EL (cell line): ENCODE measurements at regions not wholly inside any gene's neighbourhood (a gene's known extent, or its start where the extent isn't known, plus 50 kb on each side); places are given as distances from the start of the nearest gene placed in this dataset.
"Not testable (repeated sequence)": the region's sequence is repeated elsewhere in the genome, so short reads cannot be mapped to it uniquely, and the experiment has no call there.

Experiments
- DNase-seq: peaks from one replicate; pipeline ENCODE4 v3.0.0-alpha.2; 2016

DNA sequence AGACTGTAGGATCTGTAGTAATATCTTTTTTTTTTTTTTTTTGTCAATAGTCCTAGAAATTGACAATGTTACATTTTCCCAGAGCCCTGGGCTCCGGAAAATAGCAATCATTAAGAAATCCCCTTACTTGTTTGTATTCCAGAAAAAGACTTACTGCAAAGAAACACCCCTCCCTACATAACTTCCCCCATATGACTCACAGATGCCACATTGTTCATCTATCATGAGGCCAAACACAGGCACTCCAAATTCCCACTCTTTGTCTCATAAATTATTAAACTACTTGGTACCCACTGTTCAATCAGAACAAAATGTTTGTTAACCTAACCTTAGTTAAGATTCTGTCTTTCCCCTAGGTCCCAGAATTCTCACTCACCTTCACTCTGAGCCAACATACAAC is 53.5 kb downstream of the TEX51 start:
- DNase-seq: no peak

DNA sequence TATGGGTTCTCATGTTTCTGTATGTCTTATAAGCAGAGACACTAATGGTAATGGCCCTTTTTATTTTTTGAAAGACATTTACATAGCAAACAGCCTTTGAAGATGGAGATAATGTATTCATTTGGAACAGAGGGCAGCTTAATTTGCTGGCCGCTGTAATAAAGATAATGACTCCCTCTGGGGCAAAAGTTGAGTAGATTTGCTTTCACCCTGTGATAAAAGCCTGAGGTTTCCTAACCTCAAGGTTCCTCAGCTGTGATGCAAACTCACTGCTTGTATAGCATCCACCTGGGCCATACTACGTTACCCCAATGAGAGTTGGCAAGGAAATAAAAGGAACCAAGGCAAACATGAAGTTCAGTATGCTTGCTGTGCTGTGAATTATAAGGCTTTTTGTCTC is 54.8 kb downstream of the TEX51 start:
- DNase-seq: no peak

DNA sequence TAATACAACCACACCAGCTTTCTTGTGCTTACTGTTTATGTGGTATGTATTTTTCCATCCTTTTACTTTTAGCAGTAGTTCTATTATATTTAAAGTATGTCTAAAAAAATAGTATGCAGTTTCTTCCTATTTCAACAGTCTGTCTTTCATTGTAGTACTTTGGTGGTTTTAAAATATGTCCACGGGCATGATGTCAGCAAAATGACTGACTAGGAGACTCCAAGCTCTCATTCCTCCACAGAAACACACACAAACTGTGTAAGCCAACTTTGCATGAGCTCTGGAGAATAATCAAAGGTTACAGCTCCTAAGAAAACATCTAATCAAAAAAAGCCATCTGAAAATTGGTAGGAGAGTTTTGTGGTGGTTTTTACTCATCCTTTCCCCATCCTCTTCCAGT is 56.1 kb downstream of the TEX51 start:
- no peak for DNase-seq

DNA sequence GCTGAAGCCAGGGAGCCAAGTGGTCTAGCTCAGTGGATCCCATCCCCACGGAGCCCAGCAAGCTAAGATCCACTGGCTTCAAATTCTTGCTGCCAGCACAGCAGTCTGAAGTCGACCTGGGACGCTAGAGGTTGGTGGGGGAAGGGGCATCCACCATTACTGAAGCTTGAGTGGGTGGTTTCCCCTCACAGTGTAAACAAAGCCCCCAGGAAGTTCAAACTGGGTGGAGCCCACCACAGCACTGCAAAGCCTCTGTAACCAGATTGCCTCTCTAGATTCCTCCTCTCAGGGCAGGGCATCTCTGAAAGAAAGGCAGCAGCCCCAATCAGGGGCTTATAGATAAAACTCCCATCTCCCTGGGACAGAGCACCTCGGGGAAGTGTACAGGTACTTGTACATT is 58.1 kb downstream of the TEX51 start:
- not testable (repeated sequence) for DNase-seq

DNA sequence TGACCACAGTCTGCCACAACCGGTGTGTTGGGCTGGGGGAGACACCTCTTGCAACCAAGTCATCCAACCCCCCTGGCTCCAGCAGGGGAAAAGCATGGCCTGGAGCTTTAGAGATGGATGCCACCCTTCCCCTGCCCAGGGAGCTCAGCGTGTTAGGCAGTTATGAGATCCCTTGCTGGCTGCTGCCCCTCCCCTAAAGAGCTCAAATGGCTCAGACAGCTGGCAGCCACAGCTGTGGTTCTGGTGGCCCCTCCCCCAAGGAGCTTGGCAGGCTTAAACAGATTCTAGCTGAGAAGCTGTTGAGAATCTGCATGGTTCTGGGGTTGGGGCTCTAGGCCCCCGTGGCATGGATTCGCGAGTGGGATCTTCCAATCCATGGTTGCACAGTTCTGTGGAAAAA is 64.7 kb downstream of the TEX51 start:
- no peak for DNase-seq

DNA sequence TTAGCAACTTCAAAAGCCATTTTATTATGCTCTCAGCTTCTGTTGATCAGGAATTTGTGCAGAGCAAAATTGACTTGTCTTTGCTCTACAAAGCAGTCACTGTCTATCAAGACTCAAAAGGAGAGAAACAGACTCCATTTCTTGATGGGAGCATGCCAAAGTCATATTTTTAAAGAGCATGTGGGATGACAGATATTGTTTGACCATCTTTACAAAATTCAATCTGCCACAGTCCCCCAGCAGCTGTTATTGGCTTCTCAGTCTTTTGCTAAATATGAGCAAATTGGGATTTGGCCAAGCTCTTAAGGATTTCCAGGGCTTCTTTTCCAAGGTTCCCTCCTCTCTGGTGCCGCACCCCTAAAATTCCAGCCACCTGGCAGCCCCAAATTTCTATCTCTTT is 67.9 kb downstream of the TEX51 start:
- DNase-seq: no peak

DNA sequence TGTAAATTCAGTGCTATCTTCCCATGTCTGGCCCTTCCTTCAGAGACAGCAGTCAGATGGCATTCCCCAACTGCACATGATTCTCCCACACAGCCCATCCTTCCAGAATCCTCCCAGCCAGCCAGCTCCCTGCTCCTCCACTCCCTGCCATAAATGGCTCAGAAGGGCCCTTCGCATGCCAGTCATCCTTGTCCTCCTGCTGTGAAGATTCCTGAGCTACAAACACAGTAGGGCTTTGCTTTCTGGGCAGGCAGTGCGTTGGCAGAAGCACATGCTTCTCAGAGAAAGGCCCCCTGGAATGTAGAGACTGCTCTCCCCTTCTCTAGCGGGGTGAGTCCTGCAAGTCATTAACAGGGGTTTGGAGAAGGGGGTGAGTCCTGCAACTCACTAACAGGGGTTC is 71.9 kb downstream of the TEX51 start:
- DNase-seq: no peak

DNA sequence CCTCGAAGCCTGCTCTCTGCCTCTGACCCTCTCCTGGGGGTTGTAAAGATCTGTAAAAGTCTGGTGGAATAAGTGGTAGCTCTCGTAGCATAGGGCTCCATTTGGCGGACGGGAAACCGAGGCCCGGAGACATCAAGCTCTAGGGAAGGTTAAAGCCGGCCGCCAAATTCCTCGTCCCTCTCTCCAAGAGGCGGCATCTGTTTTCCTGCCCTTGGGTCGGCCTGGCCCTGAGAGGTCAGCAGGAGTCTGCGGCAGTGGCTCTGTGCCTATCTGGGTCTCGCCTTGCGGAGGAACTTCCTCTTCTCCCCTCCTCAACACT is 72.4 kb downstream of the TEX51 start:
- no peak for DNase-seq

DNA sequence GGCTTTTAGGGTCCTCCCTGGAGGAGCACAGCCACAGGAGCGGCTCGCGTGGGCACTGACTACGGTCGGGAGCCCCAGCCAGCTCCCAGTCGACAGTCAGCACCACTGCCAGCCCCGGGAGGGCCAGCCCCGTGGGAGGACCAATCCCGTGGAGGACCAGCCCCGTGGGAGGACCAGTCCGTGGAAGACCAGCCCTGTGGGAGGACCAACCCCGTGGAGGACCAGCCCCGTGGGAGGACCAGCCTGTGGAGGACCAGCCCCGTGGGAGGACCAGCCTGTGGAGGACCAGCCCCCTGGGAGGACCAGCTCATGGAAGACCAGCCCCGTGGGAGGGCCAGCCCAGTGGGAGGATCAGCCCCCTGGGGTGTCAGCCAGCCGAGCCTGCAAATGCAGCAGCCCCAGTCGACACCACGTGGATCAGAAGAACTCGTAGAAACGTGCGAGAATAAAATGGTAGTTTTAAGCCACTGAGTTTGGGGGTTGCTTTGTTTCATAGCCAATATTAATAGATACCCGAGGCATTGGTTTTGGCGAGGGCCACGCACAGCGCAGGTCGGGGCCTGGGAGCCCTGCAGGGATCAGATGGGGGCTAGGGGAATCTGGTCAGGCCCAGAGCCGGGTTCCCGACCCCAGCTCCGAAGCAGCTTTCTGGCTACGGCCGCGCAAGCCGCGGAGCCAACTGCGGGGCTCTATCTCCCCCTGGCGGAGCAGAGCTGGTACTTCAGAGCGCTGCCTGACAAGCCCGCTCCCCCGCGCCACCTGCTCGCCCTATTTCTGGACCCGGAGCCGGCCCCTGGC is 73.0 kb downstream of the TEX51 start:
- DNase-seq: peak; percentile 58

DNA sequence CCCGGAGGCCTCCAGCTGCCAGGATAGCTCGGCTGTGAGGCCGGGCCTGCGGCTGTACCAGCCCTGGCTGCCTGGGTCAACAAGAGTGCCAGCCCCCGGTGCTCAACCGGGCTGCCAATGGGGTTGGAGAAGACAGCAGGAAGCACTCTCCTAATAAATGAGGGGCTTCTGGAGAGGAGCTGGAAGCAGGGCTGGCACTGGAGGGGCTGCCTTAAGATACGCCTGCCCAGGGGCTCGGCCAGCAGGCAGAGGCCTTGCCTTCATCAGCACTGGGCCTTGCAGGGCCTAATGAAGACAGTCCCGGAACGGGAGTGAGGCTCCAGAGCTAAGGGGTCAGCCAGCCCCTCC is 73.6 kb downstream of the TEX51 start:
- no peak for DNase-seq

DNA sequence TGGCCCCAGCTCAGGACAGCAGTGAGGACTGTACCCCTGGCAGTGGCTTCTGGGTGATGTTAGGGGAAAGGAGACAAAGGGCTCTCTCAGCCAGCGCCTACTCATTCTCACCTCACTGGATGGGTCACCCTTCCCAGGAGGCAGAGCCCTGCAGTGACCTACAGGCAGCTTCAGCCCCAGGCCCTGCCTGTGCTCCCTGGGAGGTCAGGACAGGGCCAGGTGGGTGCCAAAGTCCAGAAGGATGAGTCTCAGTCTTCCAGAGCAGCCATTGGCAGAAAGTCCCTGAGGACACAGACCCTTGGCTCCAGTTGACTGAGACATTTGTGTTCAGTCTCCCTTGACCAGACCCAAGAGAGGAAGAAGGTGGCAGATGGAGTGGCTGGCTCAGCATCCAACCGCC is 75.1 kb downstream of the TEX51 start:
- no peak for DNase-seq

DNA sequence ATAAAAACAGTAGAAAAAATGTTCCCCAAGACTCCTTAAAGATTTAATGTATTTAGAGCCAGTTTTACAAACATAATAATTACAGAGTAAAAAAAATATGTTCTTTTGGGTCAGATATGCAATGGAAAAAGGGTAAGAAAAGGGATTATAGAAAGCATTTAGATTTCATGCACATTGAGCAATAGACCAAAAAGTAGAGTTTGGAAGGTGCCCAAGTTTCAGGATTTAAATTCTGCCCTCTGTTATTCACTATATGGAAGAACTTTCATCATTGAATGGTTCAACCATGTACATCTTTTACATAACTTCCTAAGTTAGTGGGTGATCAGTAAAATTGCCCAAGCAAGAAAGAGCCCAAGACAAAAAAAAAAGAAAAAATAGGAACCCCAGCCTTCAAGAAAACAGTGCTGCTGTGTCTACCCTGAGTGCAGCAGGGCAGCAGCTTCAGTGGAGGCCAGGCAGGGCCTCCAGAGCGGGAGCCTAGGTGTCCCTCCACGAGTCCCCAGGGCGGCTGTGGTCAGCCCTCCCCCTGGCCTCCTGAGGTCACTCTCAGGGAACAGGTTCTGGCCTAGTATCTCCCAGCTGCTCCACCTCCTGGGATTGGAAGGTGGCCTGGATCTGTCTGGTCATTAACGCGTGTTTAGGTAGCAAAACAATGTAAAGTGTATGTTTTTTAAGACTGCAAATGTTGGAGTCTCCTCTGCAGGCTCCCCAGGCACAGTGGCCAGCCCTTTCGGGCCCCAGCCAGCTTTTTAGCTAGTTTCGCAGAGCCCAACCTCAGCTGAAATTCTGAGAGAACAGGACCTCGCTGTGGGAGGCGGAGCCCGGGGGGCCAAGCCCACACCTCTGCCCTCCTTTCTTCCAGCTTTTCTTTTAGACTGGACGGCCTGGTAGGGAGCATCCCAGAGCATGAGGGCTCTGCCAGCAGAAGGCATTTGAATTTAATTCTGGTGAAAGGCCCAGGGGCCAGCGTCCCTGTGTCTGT is 77.3 kb downstream of the TEX51 start:
- DNase-seq: no peak

DNA sequence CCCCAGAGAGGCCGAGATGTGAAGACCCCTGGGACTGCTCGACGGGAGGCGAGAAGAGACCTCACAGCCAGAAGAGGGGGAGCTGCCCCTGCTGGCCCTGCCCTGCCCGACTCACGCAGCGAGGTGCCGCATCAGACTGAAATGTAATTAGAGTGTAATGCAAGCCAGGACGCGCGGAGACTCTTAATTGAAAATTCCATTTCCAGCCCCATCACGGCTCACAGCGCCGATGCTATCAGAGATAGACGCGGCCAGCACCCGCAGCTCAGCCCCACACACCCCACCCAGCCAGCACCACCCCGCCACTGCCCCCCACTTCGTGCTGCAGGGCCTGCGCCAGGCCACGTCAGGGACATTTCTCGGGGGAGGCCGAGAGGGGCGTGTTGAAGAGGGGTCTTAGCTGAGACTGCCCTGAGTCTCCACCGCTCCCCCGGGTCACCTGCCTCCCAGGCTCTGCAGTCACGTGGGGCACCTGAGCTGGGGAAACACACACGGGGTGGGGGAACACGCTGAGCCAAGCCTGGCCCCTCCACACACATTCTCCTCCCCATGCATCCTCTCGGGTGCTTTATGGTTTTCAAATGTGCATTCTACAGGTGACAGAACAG is 78.1 kb downstream of the TEX51 start:
- no peak for DNase-seq

DNA sequence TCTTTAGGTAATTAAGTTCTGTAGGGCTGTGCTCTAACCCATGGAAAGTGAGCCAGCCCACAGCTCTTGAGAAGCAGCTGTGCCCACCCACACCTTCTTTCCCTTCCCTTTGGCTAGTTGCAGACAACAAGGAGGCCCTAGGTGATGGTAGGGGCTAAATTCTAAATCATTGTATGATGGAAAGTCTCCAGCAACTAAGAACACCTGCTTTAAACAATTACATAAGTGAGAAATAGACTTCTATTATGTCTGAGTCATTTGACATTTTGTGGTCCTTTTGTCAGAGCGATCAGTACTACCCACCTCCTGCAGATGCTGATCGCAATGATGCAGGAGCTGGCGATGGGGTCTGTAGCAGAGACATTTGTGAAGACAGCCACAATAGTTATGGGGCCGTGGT is 79.6 kb downstream of the TEX51 start:
- DNase-seq: no peak

DNA sequence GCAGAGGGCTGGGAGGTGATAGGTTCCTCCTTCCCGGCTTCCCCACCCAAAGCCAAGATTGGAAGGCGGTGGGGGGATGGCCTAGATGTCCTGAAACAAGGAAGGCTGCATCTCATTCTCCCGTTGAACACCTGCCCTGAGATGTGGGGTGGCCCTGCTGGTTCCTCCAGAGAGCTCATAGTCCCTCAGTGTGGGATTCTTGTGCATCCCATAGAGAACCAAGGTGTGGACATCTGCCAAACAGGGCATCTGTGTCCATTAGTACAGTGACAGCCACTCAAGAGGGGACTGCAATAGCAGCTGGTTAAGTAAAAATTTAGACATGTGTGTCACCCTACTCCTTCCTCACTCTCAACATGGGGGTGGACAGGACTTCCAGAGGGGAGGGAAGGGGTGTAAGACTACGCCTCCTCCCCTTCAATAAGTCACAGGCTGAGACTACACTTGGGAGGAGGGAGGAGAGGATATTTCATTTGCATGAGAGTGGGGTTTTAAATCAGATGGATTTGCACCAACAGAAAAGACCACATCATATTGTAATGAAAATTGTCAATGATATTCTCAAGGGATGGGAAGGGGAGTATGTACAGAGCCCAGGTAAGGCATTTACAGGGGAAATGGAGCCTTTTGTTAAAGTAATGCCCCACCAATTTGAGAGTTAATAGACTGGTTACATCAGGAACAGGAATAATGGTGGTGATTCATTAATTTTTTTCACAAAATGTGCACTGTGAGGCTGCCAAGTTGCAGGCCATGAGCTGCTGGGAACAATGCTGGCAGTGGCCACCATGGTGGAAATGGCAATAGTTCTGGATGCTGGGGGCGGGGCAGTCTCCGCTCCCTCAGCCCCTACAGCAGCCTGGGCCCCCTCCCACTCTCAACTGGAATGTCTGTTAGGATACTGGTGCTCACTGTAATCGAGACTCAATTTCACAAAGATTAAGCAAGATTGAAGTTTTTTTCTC is 80.6 kb downstream of the TEX51 start:
- DNase-seq: no peak

DNA sequence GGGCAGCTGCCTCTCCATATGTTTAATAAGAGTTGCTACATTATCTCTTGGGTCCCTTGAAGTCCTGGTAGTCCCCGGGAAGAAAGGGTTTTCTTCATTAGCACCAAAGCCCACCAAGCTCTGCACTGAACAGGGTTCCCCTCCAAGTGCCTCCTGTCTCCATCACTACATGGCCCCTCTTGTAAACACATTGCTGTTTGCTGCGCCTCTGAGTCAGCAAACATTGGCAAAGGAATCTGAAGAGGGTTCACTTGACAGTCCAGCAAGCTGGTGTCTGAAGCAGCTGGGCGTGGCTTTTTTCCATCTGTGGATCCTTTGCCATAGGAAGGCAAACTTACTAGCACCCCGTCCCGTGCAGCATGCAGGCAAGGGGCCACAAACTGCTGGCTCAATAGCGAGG is 82.8 kb downstream of the TEX51 start:
- DNase-seq: peak; percentile 12

DNA sequence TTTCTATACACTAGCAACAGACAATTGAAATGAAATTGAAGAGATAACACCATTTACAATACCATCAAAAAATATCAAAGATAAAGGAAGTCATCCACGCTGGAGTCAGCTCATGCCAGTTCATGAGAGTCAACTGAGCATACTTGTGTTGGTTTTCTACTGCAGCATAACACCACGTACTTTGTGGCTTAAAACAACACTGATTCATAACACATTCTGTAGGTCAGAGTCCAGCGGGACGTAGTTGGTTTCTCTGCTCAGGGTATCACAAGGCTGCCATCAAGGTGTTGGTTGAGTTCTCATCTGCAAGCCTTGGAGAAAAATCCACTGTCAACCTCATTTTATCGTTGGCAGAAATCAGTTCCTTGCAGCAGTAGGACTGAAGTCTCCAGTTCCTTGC is 84.2 kb downstream of the TEX51 start:
- no peak for DNase-seq

DNA sequence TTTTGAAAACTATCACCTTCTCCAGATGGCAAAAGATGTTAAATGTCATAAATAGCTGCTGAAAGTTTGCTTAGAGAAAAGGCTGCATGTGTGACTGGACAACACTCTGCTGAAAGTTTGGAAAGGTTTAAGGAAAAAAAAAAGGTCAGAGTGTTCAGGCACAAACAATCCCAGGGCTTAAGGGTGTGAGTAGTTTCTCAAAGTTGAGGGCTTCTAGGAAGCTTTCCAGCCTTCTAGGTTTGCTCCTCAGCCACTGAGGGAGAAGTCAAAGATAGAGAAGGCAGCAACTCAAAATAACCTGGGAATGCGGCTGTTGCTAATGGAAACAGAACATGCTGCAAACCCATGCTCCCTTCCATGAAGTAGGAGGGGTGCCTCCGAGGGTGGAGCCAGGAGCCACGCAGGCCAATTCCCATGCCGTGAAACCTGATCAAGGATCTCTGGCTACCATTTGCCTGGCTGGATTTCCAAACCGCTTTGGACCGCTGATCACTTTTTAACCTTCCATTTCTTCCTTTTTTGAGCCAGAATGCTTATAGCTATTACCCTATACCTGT is 88.0 kb downstream of the TEX51 start:
- DNase-seq: no peak

DNA sequence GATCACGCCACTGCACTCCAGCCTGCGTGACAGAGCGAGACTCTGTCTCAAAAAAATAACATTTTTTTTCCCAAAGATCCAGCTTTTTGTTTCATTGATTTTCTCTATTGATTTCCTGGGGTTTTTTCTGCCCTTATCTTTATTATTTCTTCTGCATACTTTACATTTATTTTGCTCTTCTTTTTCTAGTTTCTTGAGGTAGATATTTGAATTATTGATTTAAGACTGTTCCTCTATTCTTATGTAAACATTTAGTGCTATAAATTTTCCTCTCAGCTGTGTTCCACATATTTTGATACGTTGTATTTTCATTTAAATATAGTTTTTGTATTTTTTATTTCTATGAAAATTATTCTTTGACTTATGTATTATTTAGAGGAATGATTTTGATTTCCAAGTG is 89.8 kb downstream of the TEX51 start:
- no peak for DNase-seq

DNA sequence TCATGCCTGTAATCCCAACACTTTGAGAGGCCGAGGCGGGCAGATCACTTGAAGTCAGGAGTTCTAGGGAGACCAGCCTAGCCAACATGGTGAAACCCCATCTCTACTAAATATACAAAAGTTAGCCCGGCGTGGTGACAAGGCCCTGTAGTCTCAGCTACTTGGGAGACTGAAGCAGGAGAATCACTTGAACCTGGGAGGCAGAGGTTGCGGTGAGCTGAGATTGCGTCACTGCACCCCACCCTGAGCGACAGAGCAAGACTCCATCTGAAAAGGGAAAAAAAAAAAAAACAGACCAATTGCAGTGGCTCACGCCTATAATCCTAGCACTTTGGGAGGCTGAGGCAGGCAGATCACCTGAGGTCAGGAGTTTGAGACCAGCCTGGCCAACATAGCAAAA is 90.4 kb downstream of the TEX51 start:
- DNase-seq: not testable (repeated sequence)

DNA sequence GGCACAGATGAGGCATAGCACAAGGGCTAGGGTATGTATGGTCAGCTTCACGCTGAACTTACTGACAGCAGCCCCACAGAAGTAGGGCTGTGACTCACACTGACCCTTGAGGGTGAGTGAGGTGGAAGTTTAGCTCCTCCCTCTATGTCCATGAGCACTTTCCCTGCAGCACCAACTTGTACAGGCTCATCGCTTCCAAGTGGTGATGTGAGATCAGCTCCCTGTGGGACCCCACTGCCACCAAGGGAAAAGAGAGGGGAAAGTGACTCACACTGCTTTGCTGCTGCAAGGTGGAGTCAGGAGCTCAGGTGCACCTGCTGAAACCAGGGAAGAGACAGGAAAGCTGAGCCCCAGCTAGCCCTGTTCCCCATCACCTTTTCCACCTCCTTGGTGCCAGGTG is 91.5 kb downstream of the TEX51 start:
- no peak for DNase-seq
